Vagina (tissue), 2 donors: ENCODE measurements at regions not wholly inside any gene's neighbourhood (a gene's known extent, or its start where the extent isn't known, plus 50 kb on each side); places are given as distances from the start of the nearest gene placed in this dataset.

ENCODE experiments used
- DNase-seq, 2 donors: peaks; one replicate each; pipeline ENCODE4 v3.0.0-alpha.2; 2017; ENCODE audit errors: extremely low spot score in 2 of 2
- H3K27ac ChIP-seq: fragments of 200-600 bp; sonication (generic); one replicate; pipeline ENCODE4 v1.5.1; 2019
- H3K27me3 ChIP-seq: fragments of 200-600 bp; sonication (generic); one replicate; pipeline ENCODE4 v1.5.1; 2019
- H3K36me3 ChIP-seq, 2 donors: fragments of 200-600 bp; sonication (generic); one replicate each; pipeline ENCODE4 v1.5.1; 2017 to 2019
- H3K4me1 ChIP-seq: fragments of 200-600 bp; sonication (generic); one replicate; pipeline ENCODE4 v1.5.1; 2019
- H3K4me3 ChIP-seq, 2 donors: fragments of 200-600 bp; sonication (generic); 1 replicate in 1 of 2; 2 replicates in 1 of 2; pipeline ENCODE4 v1.5.1; 2016 to 2019
- H3K9me3 ChIP-seq: fragments of 200-600 bp; sonication (generic); one replicate; pipeline ENCODE4 v1.5.1; 2019
- POLR2A ChIP-seq, 2 donors: fragments of 450-650 bp; IDR thresholded peaks; one replicate each; pipeline ENCODE4 v1.6.1; 2017; ENCODE audit warnings: antibody characterized with exemption in 2 of 2, mild to moderate bottlenecking in 2 of 2, moderate library complexity in 2 of 2
- POLR2AphosphoS5 ChIP-seq, 2 donors: sonication (generic); formaldehyde crosslinking; IDR thresholded peaks; one replicate each; pipeline ENCODE4 v1.9.0; 2017; ENCODE audit warnings: antibody characterized with exemption in 2 of 2, mild to moderate bottlenecking in 2 of 2, low read depth in 1 of 2; ENCODE audit not compliant: insufficient read depth in 1 of 2
- intact Hi-C: fragments of 100-400 bp; cut with DNase I; formaldehyde crosslinking; loops from one replicate; pipeline ENCODE4 v1.15.1; 2023
- TF ChIP-seq, protein P1 (sequence below), 3 experiments: fragments of 450-650 bp in 2 of 3; fragments of 200-600 bp in 1 of 3; sonication (generic) in 1 of 3; IDR thresholded peaks; one replicate each; pipeline ENCODE4 v1.5.1; 2017 to 2019; ENCODE audit warnings: antibody characterized with exemption in 3 of 3, mild to moderate bottlenecking in 2 of 3, moderate library complexity in 2 of 3

DNA sequence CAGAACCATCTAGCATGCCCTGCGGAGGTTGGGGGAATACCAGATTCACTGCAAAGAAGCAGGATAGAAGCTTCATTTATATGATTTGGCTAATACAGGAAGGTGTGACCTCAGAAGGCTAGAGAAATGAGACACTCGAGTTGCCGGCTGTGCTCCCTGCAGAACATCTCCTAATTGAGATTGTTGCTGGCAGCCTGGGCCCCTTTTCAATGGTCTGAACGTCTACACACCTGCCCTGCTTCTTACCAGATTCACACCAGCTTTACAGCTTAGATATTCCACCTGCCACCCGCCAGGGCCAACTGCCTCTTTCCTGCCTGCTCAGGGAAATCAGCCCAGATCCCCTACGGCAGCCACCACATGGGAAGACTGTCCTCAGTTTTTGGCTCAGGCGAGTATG lies 475.3 kb upstream of the AUTS2 start:
- H3K4me3 ChIP-seq: no peak overlapping the region
- H3K27ac ChIP-seq: no peak overlapping the region
- DNase-seq: no peak
- H3K27me3 ChIP-seq: no peaks in the 10 kb centered on the region
- H3K4me1 ChIP-seq: no peaks in the 10 kb centered on the region
- no peak for TF ChIP-seq POLR2A (IDR thresholded peaks at IDR 0.05)
- TF ChIP-seq POLR2AphosphoS5 (IDR thresholded peaks at IDR 0.05; ENCODE audit: insufficient read depth in 1 of 2, low read depth in 1 of 2): no peak
- TF ChIP-seq, protein P1, sequence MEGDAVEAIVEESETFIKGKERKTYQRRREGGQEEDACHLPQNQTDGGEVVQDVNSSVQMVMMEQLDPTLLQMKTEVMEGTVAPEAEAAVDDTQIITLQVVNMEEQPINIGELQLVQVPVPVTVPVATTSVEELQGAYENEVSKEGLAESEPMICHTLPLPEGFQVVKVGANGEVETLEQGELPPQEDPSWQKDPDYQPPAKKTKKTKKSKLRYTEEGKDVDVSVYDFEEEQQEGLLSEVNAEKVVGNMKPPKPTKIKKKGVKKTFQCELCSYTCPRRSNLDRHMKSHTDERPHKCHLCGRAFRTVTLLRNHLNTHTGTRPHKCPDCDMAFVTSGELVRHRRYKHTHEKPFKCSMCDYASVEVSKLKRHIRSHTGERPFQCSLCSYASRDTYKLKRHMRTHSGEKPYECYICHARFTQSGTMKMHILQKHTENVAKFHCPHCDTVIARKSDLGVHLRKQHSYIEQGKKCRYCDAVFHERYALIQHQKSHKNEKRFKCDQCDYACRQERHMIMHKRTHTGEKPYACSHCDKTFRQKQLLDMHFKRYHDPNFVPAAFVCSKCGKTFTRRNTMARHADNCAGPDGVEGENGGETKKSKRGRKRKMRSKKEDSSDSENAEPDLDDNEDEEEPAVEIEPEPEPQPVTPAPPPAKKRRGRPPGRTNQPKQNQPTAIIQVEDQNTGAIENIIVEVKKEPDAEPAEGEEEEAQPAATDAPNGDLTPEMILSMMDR (IDR thresholded peaks at IDR 0.05): no peak
- no peaks in the 10 kb centered on the region for H3K9me3 ChIP-seq
- intact Hi-C loops: no loop called here
- H3K36me3 ChIP-seq: no peaks in the 10 kb centered on the region

DNA sequence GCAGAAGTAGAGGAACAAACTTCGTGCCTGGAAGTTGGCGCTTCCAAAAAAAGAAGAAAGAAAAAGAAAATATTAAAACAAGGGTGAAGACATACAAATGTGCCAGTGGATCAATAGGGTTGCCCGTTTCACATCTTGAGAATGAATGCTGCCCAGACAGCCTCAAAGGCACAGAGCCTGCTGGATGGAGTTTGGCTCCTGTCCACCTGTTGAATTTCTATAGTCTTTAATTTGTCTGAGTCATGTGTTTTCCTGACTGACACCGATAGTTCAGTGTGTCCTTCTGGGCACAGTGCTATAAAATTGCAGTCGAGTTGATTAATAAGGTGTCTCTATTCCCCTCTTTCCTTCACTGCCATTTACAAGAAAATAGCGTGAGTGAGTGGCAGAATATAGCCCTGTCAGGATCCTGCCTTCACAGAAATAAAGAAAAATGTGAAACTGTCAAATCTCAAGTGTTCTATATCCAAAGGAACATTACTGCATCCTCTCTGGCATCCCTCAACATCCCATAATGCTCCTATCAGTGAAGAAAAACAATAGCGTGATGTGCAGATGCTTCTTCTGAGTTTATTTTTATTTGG lies 471.3 kb upstream of the AUTS2 start:
- DNase-seq: no peak
- Histone ChIP-seq H3K4me3 (no peak overlapping the region), H3K9me3 (no peaks in the 10 kb centered on the region), H3K36me3 (no peaks in the 10 kb centered on the region), H3K27me3 (no peaks in the 10 kb centered on the region), H3K4me1 (no peaks in the 10 kb centered on the region), H3K27ac (no peak overlapping the region)
- intact Hi-C loops: no loop called here
- no peak for TF ChIP-seq POLR2A (IDR thresholded peaks at IDR 0.05)
- TF ChIP-seq POLR2AphosphoS5 (IDR thresholded peaks at IDR 0.05; ENCODE audit: insufficient read depth in 1 of 2, low read depth in 1 of 2): no peak
- TF ChIP-seq, protein P1 (IDR thresholded peaks at IDR 0.05): no peak

DNA sequence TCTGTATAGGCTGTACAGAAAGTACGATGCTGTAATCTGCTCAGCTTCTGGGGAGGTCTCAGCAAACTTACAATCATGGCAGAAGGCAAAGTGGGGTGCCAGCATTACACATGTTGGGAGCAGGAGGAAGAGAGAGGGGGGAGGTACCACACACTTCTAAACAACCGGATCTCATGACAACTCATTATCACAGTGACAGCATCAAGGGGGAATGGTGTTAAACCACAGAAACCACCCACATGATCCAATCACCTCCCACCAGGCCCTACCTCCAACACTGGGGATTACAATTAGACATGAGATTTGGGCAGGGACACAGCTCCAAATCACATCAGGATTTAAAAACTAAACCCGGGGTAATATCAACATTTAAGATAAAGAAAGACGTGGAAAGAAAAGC lies 468.8 kb upstream of the AUTS2 start:
- Histone ChIP-seq H3K4me3 (no peak overlapping the region), H3K9me3 (no peaks in the 10 kb centered on the region), H3K27ac (no peak overlapping the region), H3K4me1 (no peaks in the 10 kb centered on the region), H3K36me3 (no peaks in the 10 kb centered on the region), H3K27me3 (no peaks in the 10 kb centered on the region)
- TF ChIP-seq POLR2AphosphoS5 (IDR thresholded peaks at IDR 0.05; ENCODE audit: insufficient read depth in 1 of 2, low read depth in 1 of 2): no peak
- TF ChIP-seq, protein P1 (IDR thresholded peaks at IDR 0.05): no peak
- no peak for TF ChIP-seq POLR2A (IDR thresholded peaks at IDR 0.05)
- intact Hi-C loops: no loop called here
- DNase-seq: no peak

DNA sequence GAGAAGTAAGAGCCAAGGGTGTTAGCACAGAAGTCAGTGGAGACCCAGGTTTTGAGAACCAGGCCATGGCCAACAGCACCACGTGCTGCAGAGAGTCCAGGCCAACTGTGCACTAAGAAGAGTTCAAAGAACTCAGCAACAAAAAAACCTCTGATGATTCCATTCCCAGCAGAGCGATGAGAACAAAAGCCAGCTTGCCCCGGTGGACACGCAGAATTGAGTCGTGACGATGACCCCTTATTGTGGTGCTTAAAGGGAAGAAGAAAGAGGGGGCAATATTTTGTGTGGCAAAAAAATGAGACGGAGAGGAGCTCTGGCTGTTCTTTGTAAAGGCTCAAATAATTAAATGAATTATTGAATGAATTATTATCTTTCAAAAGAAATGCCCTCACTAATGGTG lies 468.3 kb upstream of the AUTS2 start:
- Histone ChIP-seq H3K9me3 (no peaks in the 10 kb centered on the region), H3K4me3 (no peak overlapping the region), H3K27ac (no peak overlapping the region), H3K27me3 (no peaks in the 10 kb centered on the region), H3K36me3 (no peaks in the 10 kb centered on the region), H3K4me1 (no peaks in the 10 kb centered on the region)
- intact Hi-C loops: no loop called here
- DNase-seq: no peak
- TF ChIP-seq POLR2AphosphoS5 (IDR thresholded peaks at IDR 0.05; ENCODE audit: insufficient read depth in 1 of 2, low read depth in 1 of 2) (no peak), POLR2A (IDR thresholded peaks at IDR 0.05) (no peak)
- TF ChIP-seq, protein P1 (IDR thresholded peaks at IDR 0.05): no peak

DNA sequence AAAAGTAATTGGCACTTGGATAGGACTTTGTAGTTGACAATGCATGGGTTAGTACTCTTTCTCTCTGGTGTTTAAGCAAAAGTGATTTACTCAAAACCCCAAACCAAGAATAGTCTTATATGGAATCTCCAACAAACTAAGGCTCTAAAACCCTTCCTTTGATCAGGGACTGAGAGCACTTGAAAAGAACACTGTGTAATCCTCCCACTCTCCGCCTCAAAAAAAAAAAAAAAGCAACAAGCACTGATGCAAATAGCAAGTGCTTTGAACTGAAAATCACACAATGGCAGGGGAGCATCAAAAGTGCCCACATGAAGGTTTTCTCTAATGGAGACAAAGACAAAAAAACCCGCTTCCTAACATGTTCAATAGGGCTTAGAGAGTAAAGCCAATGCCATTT lies 467.9 kb upstream of the AUTS2 start:
- Histone ChIP-seq H3K4me3 (no peak overlapping the region), H3K36me3 (no peaks in the 10 kb centered on the region), H3K9me3 (no peaks in the 10 kb centered on the region), H3K27ac (no peak overlapping the region), H3K27me3 (no peaks in the 10 kb centered on the region), H3K4me1 (no peaks in the 10 kb centered on the region)
- intact Hi-C loops: no loop called here
- no peak for TF ChIP-seq POLR2AphosphoS5 (IDR thresholded peaks at IDR 0.05; ENCODE audit: insufficient read depth in 1 of 2, low read depth in 1 of 2)
- no peak for DNase-seq
